GM23338 (cell line): ENCODE measurements at regions not wholly inside any gene's neighbourhood (a gene's known extent, or its start where the extent isn't known, plus 50 kb on each side); places are given as distances from the start of the nearest gene placed in this dataset.

Source experiments
- ATAC-seq: fragments of 200-7000 bp; cut with Tn5 transposase; 3 replicates; pipeline ENCODE4 v1.9.1; 2020
- DNase-seq: peaks from one replicate; pipeline ENCODE4 v3.0.0-alpha.2; 2015; ENCODE audit warnings: low spot score
- H2AFZ ChIP-seq: fragments of 200-600 bp; sonication (generic); 2 replicates; pipeline ENCODE4 v1.8.0; 2016; ENCODE audit warnings: antibody characterized with exemption, mild to moderate bottlenecking, moderate library complexity
- H3F3A ChIP-seq: fragments of 200-600 bp; sonication (generic); replicated peaks from 2 replicates; pipeline ENCODE4 v1.8.0; 2017; ENCODE audit warnings: antibody characterized with exemption, mixed run types, low read depth
- H3K27ac ChIP-seq: fragments of 200-600 bp; sonication (generic); 2 replicates; pipeline ENCODE4 v1.6.1; 2016; ENCODE audit warnings: low read depth
- H3K27me3 ChIP-seq: fragments of 200-600 bp; sonication (generic); 2 replicates; pipeline ENCODE4 v1.8.0; 2016; ENCODE audit warnings: mild to moderate bottlenecking, mixed run types, moderate library complexity; ENCODE audit not compliant: insufficient read depth
- H3K36me3 ChIP-seq: fragments of 200-600 bp; sonication (generic); 2 replicates; pipeline ENCODE4 v1.8.0; 2016; ENCODE audit warnings: mild to moderate bottlenecking; ENCODE audit not compliant: insufficient read depth
- H3K4me1 ChIP-seq: fragments of 200-600 bp; sonication (generic); 2 replicates; pipeline ENCODE4 v1.8.0; 2016; ENCODE audit warnings: mild to moderate bottlenecking, moderate library complexity; ENCODE audit not compliant: insufficient read depth
- H3K4me2 ChIP-seq: fragments of 200-600 bp; sonication (generic); 2 replicates; pipeline ENCODE4 v1.7.1; 2017; ENCODE audit warnings: mixed run types
- H3K4me3 ChIP-seq: fragments of 200-600 bp; sonication (generic); 2 replicates; pipeline ENCODE4 v1.6.1; 2016; ENCODE audit warnings: mixed run types
- H3K79me2 ChIP-seq: fragments of 200-600 bp; sonication (generic); replicated peaks from 2 replicates; pipeline ENCODE4 v1.8.0; 2017; ENCODE audit warnings: mild to moderate bottlenecking; ENCODE audit not compliant: insufficient read depth
- H3K9me2 ChIP-seq: fragments of 200-600 bp; sonication (generic); 2 replicates; pipeline ENCODE4 v1.8.0; 2017; ENCODE audit not compliant: insufficient read depth
- H4K20me1 ChIP-seq: fragments of 200-600 bp; sonication (generic); replicated peaks from 2 replicates; pipeline ENCODE4 v1.8.0; 2017; ENCODE audit warnings: mild to moderate bottlenecking; ENCODE audit not compliant: insufficient read depth
- H3K27ac Mint-ChIP-seq: 2 replicates; pipeline ENCODE4 v1.8.0; 2020; ENCODE audit warnings: inconsistent platforms, mild to moderate bottlenecking, moderate library complexity, mixed read lengths
- H3K27me3 Mint-ChIP-seq: 3 replicates; pipeline ENCODE4 v1.8.0; 2022; ENCODE audit warnings: low read depth, mild to moderate bottlenecking, moderate library complexity, mixed read lengths, inconsistent platforms; ENCODE audit not compliant: insufficient read depth, poor library complexity
- H3K36me3 Mint-ChIP-seq: 3 replicates; pipeline ENCODE4 v1.8.0; 2021; ENCODE audit warnings: low read depth, mild to moderate bottlenecking, inconsistent platforms, moderate library complexity, mixed read lengths
- H3K4me1 Mint-ChIP-seq: 3 replicates; pipeline ENCODE4 v1.8.0; 2020; ENCODE audit warnings: mild to moderate bottlenecking, inconsistent platforms, mixed read lengths
- H3K4me3 Mint-ChIP-seq: 3 replicates; pipeline ENCODE4 v1.8.0; 2021; ENCODE audit warnings: moderate library complexity, mild to moderate bottlenecking, inconsistent platforms, mixed read lengths
- H3K9me3 Mint-ChIP-seq: 3 replicates; pipeline ENCODE4 v1.8.0; 2020; ENCODE audit warnings: moderate library complexity, mild to moderate bottlenecking, inconsistent platforms, mixed read lengths
- CREB1 ChIP-seq: fragments of 250-450 bp; sonication (Bioruptor Pico); IDR thresholded peaks from 2 replicates; pipeline ENCODE4 v1.5.0; 2020; ENCODE audit warnings: low read depth, mild to moderate bottlenecking, moderate library complexity
- CTCF ChIP-seq, 2 experiments: fragments of 200-600 bp in 1 of 2; sonication (generic) in 1 of 2; conservative IDR thresholded peaks; 2 replicates each; pipeline versions ENCODE4 v1.5.1 to v1.6.1; 2016 to 2017; ENCODE audit warnings: antibody characterized with exemption in 2 of 2, low read depth in 2 of 2, mild to moderate bottlenecking in 2 of 2, moderate library complexity in 1 of 2
- ETS1 ChIP-seq: IDR thresholded peaks from 2 replicates; pipeline ENCODE4 v1.6.1; 2016; ENCODE audit warnings: antibody characterized with exemption
- EZH2phosphoT487 ChIP-seq: fragments of 200-600 bp; sonication (generic); IDR thresholded peaks from one replicate; pipeline ENCODE4 v1.8.1; 2018; ENCODE audit warnings: antibody characterized with exemption; ENCODE audit not compliant: unreplicated experiment
- JUNB ChIP-seq: IDR thresholded peaks from one replicate; pipeline ENCODE4 v1.6.1; 2016; ENCODE audit warnings: antibody characterized with exemption; ENCODE audit not compliant: unreplicated experiment
- NANOG ChIP-seq: IDR thresholded peaks from 2 replicates; pipeline ENCODE4 v1.6.1; 2016; ENCODE audit warnings: antibody characterized with exemption, borderline replicate concordance
- POLR2AphosphoS5 ChIP-seq: IDR thresholded peaks from 2 replicates; pipeline ENCODE4 v1.6.1; 2016; ENCODE audit warnings: antibody characterized with exemption, low read depth
- REST ChIP-seq: IDR thresholded peaks from one replicate; pipeline ENCODE4 v1.6.1; 2018; ENCODE audit warnings: antibody characterized with exemption; ENCODE audit not compliant: unreplicated experiment
- STAT1 ChIP-seq: IDR thresholded peaks from one replicate; pipeline ENCODE4 v1.6.1; 2016; ENCODE audit warnings: antibody characterized with exemption; ENCODE audit not compliant: unreplicated experiment
- ZNF331 ChIP-seq: fragments of 250-450 bp; sonication (Bioruptor Pico); IDR thresholded peaks from 2 replicates; pipeline ENCODE4 v1.5.0; 2020; ENCODE audit warnings: low read depth, mild to moderate bottlenecking, moderate library complexity
- ZNF462 ChIP-seq: fragments of 250-450 bp; sonication (Bioruptor Pico); IDR thresholded peaks from 2 replicates; pipeline ENCODE4 v1.5.0; 2020; ENCODE audit warnings: mild to moderate bottlenecking, moderate library complexity

GRCh38 chr2:9750224-9751215 lies 92.8 kb upstream of the TAF1B start:
- DNase-seq = no peak
- Histone ChIP-seq H3K36me3 (no peaks in the 10 kb centered on the region), H4K20me1 (no peaks in the 10 kb centered on the region), H3F3A (no peaks in the 10 kb centered on the region), H3K27me3 (no peaks in the 10 kb centered on the region), H3K9me2 (no peaks in the 10 kb centered on the region), H2AFZ (peak overlapping the region; percentile 59; the same call in 1 of the 2 replicates), H3K4me2 (no peak overlapping the region), H3K4me3 (no peak overlapping the region), H3K27ac (no peak overlapping the region), H3K4me1 (peaks cover 6% of the 10 kb centered on the region), H3K79me2 (no peaks in the 10 kb centered on the region)
- Mint-ChIP-seq H3K27ac (peak overlapping the region; percentile 43; the same call in 1 of the 2 replicates), H3K9me3 (peaks cover 5% of the 10 kb centered on the region), H3K36me3 (no peaks in the 10 kb centered on the region), H3K4me3 (no peak overlapping the region), H3K4me1 (peaks cover 29% of the 10 kb centered on the region), H3K27me3 (peaks cover 15% of the 10 kb centered on the region)
- no peak for ATAC-seq
- TF ChIP-seq EZH2phosphoT487 (no peak), ETS1 (no peak), NANOG (no peak), POLR2AphosphoS5 (no peak), CTCF (conservative IDR thresholded peaks at IDR 0.05; ENCODE audit: low read depth in 2 of 2) (no peak), CREB1 (CRISPR knock-in tag) (no peak), REST (no peak), JUNB (no peak), ZNF462 (CRISPR knock-in tag) (no peak), STAT1 (no peak), ZNF331 (CRISPR knock-in tag) (no peak)
